Keratinocyte (primary cell): ENCODE measurements at regions not wholly inside any gene's neighbourhood (a gene's known extent, or its start where the extent isn't known, plus 50 kb on each side); places are given as distances from the start of the nearest gene placed in this dataset.

Experiments used
- DNase-seq: peaks from one replicate; pipeline ENCODE4 v3.0.0-alpha.2; 2011; ENCODE audit warnings: low read depth, missing footprints, low spot score
- FAIRE-seq: peaks from 2 replicates; lab custom pipeline; 2011; peaks lifted over from hg19 to GRCh38; lab: Jason Lieb, UNC
- H2AFZ ChIP-seq: 2 replicates; pipeline ENCODE4 v1.6.0; 2012; ENCODE audit warnings: low read length, control low read depth, inconsistent platforms; ENCODE audit not compliant: control insufficient read depth
- H3K27ac ChIP-seq: 2 replicates; pipeline ENCODE4 v1.5.1; 2011; ENCODE audit warnings: low read length; ENCODE audit not compliant: control insufficient read depth, insufficient read depth
- H3K27me3 ChIP-seq: 3 replicates; pipeline ENCODE4 v1.6.0; 2011; ENCODE audit warnings: low read length; ENCODE audit not compliant: control insufficient read depth, insufficient read depth; ENCODE audit errors: extremely low read depth
- H3K36me3 ChIP-seq, 2 experiments: 2 replicates in 1 of 2; 3 replicates in 1 of 2; pipeline ENCODE4 v1.5.1; 2011; ENCODE audit warnings: low read length in 2 of 2, mild to moderate bottlenecking in 1 of 2; ENCODE audit not compliant: control insufficient read depth in 2 of 2, insufficient read depth in 2 of 2; ENCODE audit errors: extremely low read depth in 1 of 2
- H3K4me1 ChIP-seq: 3 replicates; pipeline ENCODE4 v1.5.1; 2011; ENCODE audit warnings: low read length; ENCODE audit not compliant: control insufficient read depth, insufficient read depth; ENCODE audit errors: extremely low read depth
- H3K4me2 ChIP-seq: 3 replicates; pipeline ENCODE4 v1.6.0; 2011; ENCODE audit warnings: low read depth, low read length; ENCODE audit not compliant: control insufficient read depth, insufficient read depth; ENCODE audit errors: extremely low read depth
- H3K4me3 ChIP-seq, 3 experiments: fragments of 200-600 bp in 1 of 3; sonication (generic) in 1 of 3; 2 replicates in 2 of 3; 3 replicates in 1 of 3; pipeline ENCODE4 v1.5.1; 2011 to 2016; ENCODE audit warnings: low read length in 3 of 3, mild to moderate bottlenecking in 3 of 3, control low read depth in 2 of 3, inconsistent platforms in 1 of 3, low read depth in 1 of 3, mixed read lengths in 1 of 3, mixed run types in 1 of 3, moderate library complexity in 1 of 3; ENCODE audit not compliant: control insufficient read depth in 2 of 3, insufficient read depth in 2 of 3; ENCODE audit errors: extremely low read depth in 1 of 3
- H3K79me2 ChIP-seq: 2 replicates; pipeline ENCODE4 v1.6.0; 2012; ENCODE audit warnings: low read length; ENCODE audit not compliant: control insufficient read depth, insufficient read depth
- H3K9ac ChIP-seq: 3 replicates; pipeline ENCODE4 v1.6.0; 2011; ENCODE audit warnings: low read length; ENCODE audit not compliant: control insufficient read depth, insufficient read depth; ENCODE audit errors: extremely low read depth
- H3K9me1 ChIP-seq: 3 replicates; pipeline ENCODE4 v1.6.0; 2011; ENCODE audit warnings: low read length; ENCODE audit not compliant: control insufficient read depth, insufficient read depth; ENCODE audit errors: extremely low read depth
- H3K9me3 ChIP-seq: 2 replicates; pipeline ENCODE4 v1.5.1; 2012; ENCODE audit warnings: low read depth, low read length; ENCODE audit not compliant: control insufficient read depth
- H4K20me1 ChIP-seq: 3 replicates; pipeline ENCODE4 v1.6.0; 2011; ENCODE audit warnings: low read length; ENCODE audit not compliant: control insufficient read depth, insufficient read depth; ENCODE audit errors: extremely low read depth
- EZH2 ChIP-seq: IDR thresholded peaks from one replicate; pipeline ENCODE4 v1.6.1; 2012; ENCODE audit warnings: inconsistent platforms, mild to moderate bottlenecking, low read length, moderate library complexity
- dilution Hi-C: fragments of 300-500 bp; cut with MboI; formaldehyde crosslinking; loops from one replicate; pipeline ENCODE4 v1.7.0; 2020; ENCODE audit warnings: low sequenced_read_pairs; ENCODE audit not compliant: extremely low pct_ligation_motif_present
- small RNA-seq, 3 experiments: library from RNA; depleted of rRNA; stranded (forward); fragments of <200 nt; gene quantifications; one replicate each; pipeline ENCODE3, GENCODE V24; 2012; ENCODE audit warnings: low read depth in 3 of 3, low replicate concordance in 1 of 3; ENCODE audit not compliant: insufficient read length in 3 of 3
- TF ChIP-seq, protein P1 (sequence below), 3 experiments: IDR thresholded peaks in 1 of 3; conservative IDR thresholded peaks in 1 of 3; optimal IDR thresholded peaks in 1 of 3; 2 replicates in 2 of 3; 3 replicates in 1 of 3; pipeline versions ENCODE3 to v1.5.1; 2011; ENCODE audit warnings: low read length in 3 of 3, mild to moderate bottlenecking in 3 of 3, moderate library complexity in 2 of 3, control low read depth in 1 of 3, inconsistent platforms in 1 of 3; ENCODE audit not compliant: insufficient read depth in 2 of 3; ENCODE audit errors: extremely low read depth in 1 of 3

DNA sequence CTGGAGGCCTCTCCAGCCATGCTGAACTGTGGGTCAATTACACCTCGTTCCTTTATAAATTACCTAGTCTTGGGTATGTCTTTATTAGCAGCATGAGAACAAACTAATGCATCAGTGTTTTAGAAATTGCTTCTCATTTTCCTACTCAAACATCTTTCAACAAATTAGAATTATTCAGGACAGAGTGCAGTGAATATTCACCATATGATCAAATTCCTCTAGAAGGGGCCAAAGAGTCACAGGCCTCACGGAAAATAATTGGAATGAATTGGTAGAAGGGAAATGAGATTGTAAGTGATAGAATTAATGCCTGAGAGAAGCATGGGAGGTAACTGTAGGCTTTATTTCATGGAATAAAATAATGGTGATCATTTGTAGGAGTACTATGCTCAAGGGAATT is 50.5 kb upstream of the CDH11 start:
- no peaks in the 10 kb centered on the region for H3K9me3 ChIP-seq
- H3K79me2 ChIP-seq = no peaks in the 10 kb centered on the region
- no peaks in the 10 kb centered on the region for H4K20me1 ChIP-seq
- H3K4me3 ChIP-seq = no peak overlapping the region
- H3K4me1 ChIP-seq = no peaks in the 10 kb centered on the region
- no peak overlapping the region for H2AFZ ChIP-seq
- dilution Hi-C loops = no loop called here
- H3K27me3 ChIP-seq = no peaks in the 10 kb centered on the region
- H3K9ac ChIP-seq = no peak overlapping the region
- TF ChIP-seq EZH2 = no peak
- TF ChIP-seq, protein P1, sequence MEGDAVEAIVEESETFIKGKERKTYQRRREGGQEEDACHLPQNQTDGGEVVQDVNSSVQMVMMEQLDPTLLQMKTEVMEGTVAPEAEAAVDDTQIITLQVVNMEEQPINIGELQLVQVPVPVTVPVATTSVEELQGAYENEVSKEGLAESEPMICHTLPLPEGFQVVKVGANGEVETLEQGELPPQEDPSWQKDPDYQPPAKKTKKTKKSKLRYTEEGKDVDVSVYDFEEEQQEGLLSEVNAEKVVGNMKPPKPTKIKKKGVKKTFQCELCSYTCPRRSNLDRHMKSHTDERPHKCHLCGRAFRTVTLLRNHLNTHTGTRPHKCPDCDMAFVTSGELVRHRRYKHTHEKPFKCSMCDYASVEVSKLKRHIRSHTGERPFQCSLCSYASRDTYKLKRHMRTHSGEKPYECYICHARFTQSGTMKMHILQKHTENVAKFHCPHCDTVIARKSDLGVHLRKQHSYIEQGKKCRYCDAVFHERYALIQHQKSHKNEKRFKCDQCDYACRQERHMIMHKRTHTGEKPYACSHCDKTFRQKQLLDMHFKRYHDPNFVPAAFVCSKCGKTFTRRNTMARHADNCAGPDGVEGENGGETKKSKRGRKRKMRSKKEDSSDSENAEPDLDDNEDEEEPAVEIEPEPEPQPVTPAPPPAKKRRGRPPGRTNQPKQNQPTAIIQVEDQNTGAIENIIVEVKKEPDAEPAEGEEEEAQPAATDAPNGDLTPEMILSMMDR (optimal IDR thresholded peaks at IDR 0.05 in 1 of 3, IDR thresholded peaks at IDR 0.05 in 1 of 3, conservative IDR thresholded peaks at IDR 0.05 in 1 of 3; ENCODE audit: extremely low read depth in 1 of 3, insufficient read depth in 2 of 3, low read length in 3 of 3) = no peak
- no peak for DNase-seq
- H3K9me1 ChIP-seq = no peaks in the 10 kb centered on the region
- FAIRE-seq = no peak
- H3K27ac ChIP-seq = no peak overlapping the region
- H3K36me3 ChIP-seq = no peaks in the 10 kb centered on the region
- H3K4me2 ChIP-seq = no peak overlapping the region

Small RNA genes lying in the stretch of these regions (small RNA-seq; reads per million reads assigned to genes)
- gene AC025281.1 (0 reads per million in 3 experiments), gene RNA5SP428 (0 reads per million in 3 experiments)
